H9 (cell line): ENCODE measurements at regions not wholly inside any gene's neighbourhood (a gene's known extent, or its start where the extent isn't known, plus 50 kb on each side); places are given as distances from the start of the nearest gene placed in this dataset.

ENCODE experiments used
- DNase-seq: peaks from one replicate; pipeline ENCODE4 v3.0.0-alpha.2; 2017
- H2AFZ ChIP-seq: one replicate; pipeline ENCODE4 v1.6.1; 2013; ENCODE audit warnings: mild to moderate bottlenecking, low read length, control low read depth, moderate library complexity
- H2AK5ac ChIP-seq: 2 replicates; pipeline ENCODE4 v1.6.1; 2013; ENCODE audit warnings: low read length, control low read depth, mixed read lengths; ENCODE audit not compliant: insufficient read length
- H2BK120ac ChIP-seq: one replicate; pipeline ENCODE4 v1.6.1; 2013; ENCODE audit warnings: low read depth, mild to moderate bottlenecking, low read length, control low read depth, inconsistent platforms; ENCODE audit not compliant: poor library complexity, severe bottlenecking
- H2BK12ac ChIP-seq: 2 replicates; pipeline ENCODE4 v1.6.1; 2013; ENCODE audit warnings: low read length, control low read depth, mixed read lengths, low read depth; ENCODE audit not compliant: insufficient read length
- H2BK15ac ChIP-seq: 2 replicates; pipeline ENCODE4 v1.6.1; 2013; ENCODE audit warnings: low read depth, low read length, control low read depth
- H2BK20ac ChIP-seq: one replicate; pipeline ENCODE4 v1.6.1; 2013; ENCODE audit warnings: low read depth, mild to moderate bottlenecking, low read length, control low read depth, inconsistent platforms; ENCODE audit not compliant: poor library complexity, severe bottlenecking
- H2BK5ac ChIP-seq: 2 replicates; pipeline ENCODE4 v1.6.1; 2013; ENCODE audit warnings: low read length, control low read depth, mixed read lengths; ENCODE audit not compliant: insufficient read length
- H3K14ac ChIP-seq: 2 replicates; pipeline ENCODE4 v1.6.1; 2013; ENCODE audit warnings: low read length, control low read depth; ENCODE audit not compliant: insufficient read depth
- H3K18ac ChIP-seq: 2 replicates; pipeline ENCODE4 v1.6.1; 2013; ENCODE audit warnings: low read depth, mild to moderate bottlenecking, mixed read lengths, low read length, control low read depth; ENCODE audit not compliant: insufficient read length
- H3K23ac ChIP-seq: 2 replicates; pipeline ENCODE4 v1.6.1; 2013; ENCODE audit warnings: low read length, control low read depth, mixed read lengths, low read depth; ENCODE audit not compliant: insufficient read length
- H3K23me2 ChIP-seq: 2 replicates; pipeline ENCODE4 v1.6.1; 2013; ENCODE audit warnings: low read depth, mild to moderate bottlenecking, mixed read lengths, low read length, control low read depth; ENCODE audit not compliant: insufficient read length, poor library complexity, severe bottlenecking
- H3K27ac ChIP-seq: 2 replicates; pipeline ENCODE4 v1.5.1; 2013; ENCODE audit warnings: low read length, control low read depth, mixed read lengths, low read depth; ENCODE audit not compliant: insufficient read length
- H3K27me3 ChIP-seq: 2 replicates; pipeline ENCODE4 v1.6.1; 2013; ENCODE audit warnings: low read length, control low read depth, inconsistent platforms; ENCODE audit not compliant: insufficient read depth
- H3K4ac ChIP-seq: 2 replicates; pipeline ENCODE4 v1.6.1; 2013; ENCODE audit warnings: low read depth, mild to moderate bottlenecking, control low read depth, inconsistent platforms, low read length, moderate library complexity
- H3K4me1 ChIP-seq: 2 replicates; pipeline ENCODE4 v1.6.1; 2013; ENCODE audit warnings: low read length, control low read depth, inconsistent platforms; ENCODE audit not compliant: insufficient read depth
- H3K4me2 ChIP-seq: 2 replicates; pipeline ENCODE4 v1.6.1; 2013; ENCODE audit warnings: low read length, control low read depth, mixed read lengths; ENCODE audit not compliant: insufficient read length, insufficient read depth
- H3K56ac ChIP-seq: 2 replicates; pipeline ENCODE4 v1.6.1; 2013; ENCODE audit warnings: low read depth, mild to moderate bottlenecking, mixed read lengths, low read length, control low read depth; ENCODE audit not compliant: insufficient read length
- H3K79me1 ChIP-seq: 2 replicates; pipeline ENCODE4 v1.6.1; 2013; ENCODE audit warnings: low read depth, mild to moderate bottlenecking, moderate library complexity, low read length, control low read depth, inconsistent platforms; ENCODE audit not compliant: insufficient read depth, poor library complexity, severe bottlenecking
- H3K79me2 ChIP-seq: 2 replicates; pipeline ENCODE4 v1.6.1; 2013; ENCODE audit warnings: low read length, control low read depth, inconsistent platforms; ENCODE audit not compliant: insufficient read depth
- H3K9ac ChIP-seq: 2 replicates; pipeline ENCODE4 v1.6.1; 2013; ENCODE audit warnings: low read length, control low read depth, mixed read lengths; ENCODE audit not compliant: insufficient read length; ENCODE audit errors: extremely low read depth
- H3K9me3 ChIP-seq: one replicate; pipeline ENCODE4 v1.6.1; 2013; ENCODE audit warnings: low read depth, low read length, inconsistent platforms; ENCODE audit not compliant: control insufficient read depth
- H3T11ph ChIP-seq: one replicate; pipeline ENCODE4 v1.6.1; 2013; ENCODE audit warnings: mild to moderate bottlenecking, low read length, control low read depth, inconsistent platforms
- H4K20me1 ChIP-seq: one replicate; pipeline ENCODE4 v1.6.1; 2013; ENCODE audit not compliant: control insufficient read depth, insufficient read length, insufficient read depth
- H4K5ac ChIP-seq: 2 replicates; pipeline ENCODE4 v1.6.1; 2013; ENCODE audit warnings: low read depth, mild to moderate bottlenecking, mixed read lengths, low read length, control low read depth; ENCODE audit not compliant: insufficient read length
- H4K8ac ChIP-seq: replicated peaks from 2 replicates; pipeline ENCODE4 v1.6.1; 2013; ENCODE audit warnings: low read length, control low read depth, mixed read lengths, low read depth; ENCODE audit not compliant: insufficient read length
- H4K91ac ChIP-seq: 2 replicates; pipeline ENCODE4 v1.6.1; 2013; ENCODE audit warnings: low read depth, mild to moderate bottlenecking, moderate library complexity, mixed read lengths, low read length, control low read depth; ENCODE audit not compliant: insufficient read length
- H3K27ac Mint-ChIP-seq, 3 experiments: 2 replicates in 2 of 3; 3 replicates in 1 of 3; pipeline ENCODE4 v1.8.0; 2020 to 2021; ENCODE audit warnings: mixed read lengths in 3 of 3, mild to moderate bottlenecking in 1 of 3, moderate library complexity in 1 of 3
- H3K27me3 Mint-ChIP-seq: 2 replicates; pipeline ENCODE4 v1.8.0; 2021; ENCODE audit warnings: low read depth, mild to moderate bottlenecking, moderate library complexity, mixed read lengths
- H3K36me3 Mint-ChIP-seq, 3 experiments: 2 replicates in 2 of 3; 3 replicates in 1 of 3; pipeline ENCODE4 v1.8.0; 2020 to 2021; ENCODE audit warnings: low read depth in 3 of 3, mixed read lengths in 3 of 3; ENCODE audit not compliant: insufficient read depth in 1 of 3
- H3K4me1 Mint-ChIP-seq, 2 experiments: 2 replicates each; pipeline ENCODE4 v1.8.0; 2020; ENCODE audit warnings: mixed read lengths in 2 of 2
- H3K4me3 Mint-ChIP-seq, 2 experiments: 2 replicates in 1 of 2; 3 replicates in 1 of 2; pipeline ENCODE4 v1.8.0; 2020 to 2021; ENCODE audit warnings: mild to moderate bottlenecking in 2 of 2, mixed read lengths in 2 of 2, moderate library complexity in 1 of 2
- H3K9me3 Mint-ChIP-seq, 2 experiments: 2 replicates in 1 of 2; 3 replicates in 1 of 2; pipeline ENCODE4 v1.8.0; 2020; ENCODE audit warnings: mild to moderate bottlenecking in 2 of 2, mixed read lengths in 2 of 2, moderate library complexity in 1 of 2
- CTCF ChIP-seq: fragments of 200-600 bp; sonication (generic); conservative IDR thresholded peaks from 3 replicates; pipeline ENCODE4 v1.8.0; 2021; ENCODE audit warnings: antibody characterized with exemption, mild to moderate bottlenecking

- H3K4me2 ChIP-seq: no peak overlapping the region
- no peak overlapping the region for H2AK5ac ChIP-seq
- no peaks in the 10 kb centered on the region for H3K27me3 ChIP-seq
- H4K8ac ChIP-seq: no peak overlapping the region
- no peak for DNase-seq
- no peak overlapping the region for H3K18ac ChIP-seq
- H3K14ac ChIP-seq: no peak overlapping the region
- H3K4ac ChIP-seq: no peak overlapping the region
- H3K56ac ChIP-seq: no peak overlapping the region
- no peak overlapping the region for H2BK12ac ChIP-seq
- Mint-ChIP-seq H3K4me3 (no peak overlapping the region), H3K36me3 (no peaks in the 10 kb centered on the region), H3K9me3 (no peaks in the 10 kb centered on the region), H3K27me3 (no peaks in the 10 kb centered on the region), H3K27ac (no peak overlapping the region), H3K4me1 (peaks cover 11 to 16% of the 10 kb centered on the region in 2 experiments)
- no peaks in the 10 kb centered on the region for H3K79me1 ChIP-seq
- H4K20me1 ChIP-seq: no peaks in the 10 kb centered on the region
- no peak overlapping the region for H2BK5ac ChIP-seq
- peaks cover 3% of the 10 kb centered on the region; the same call in 1 of the 2 replicates for H3K4me1 ChIP-seq
- no peak overlapping the region for H3T11ph ChIP-seq
- H2BK120ac ChIP-seq: no peak overlapping the region
- H3K9ac ChIP-seq: no peak overlapping the region
- H3K79me2 ChIP-seq: no peaks in the 10 kb centered on the region
- no peaks in the 10 kb centered on the region for H3K23me2 ChIP-seq
- no peaks in the 10 kb centered on the region for H3K9me3 ChIP-seq
- H3K27ac ChIP-seq: no peak overlapping the region
- H2AFZ ChIP-seq: no peak overlapping the region
- no peak overlapping the region for H3K23ac ChIP-seq
- no peak for TF ChIP-seq CTCF
- H2BK15ac ChIP-seq: no peak overlapping the region
- H4K5ac ChIP-seq: no peak overlapping the region
- no peak overlapping the region for H4K91ac ChIP-seq
- H2BK20ac ChIP-seq: no peak overlapping the region
Observed at GRCh38 chr14:34334329-34334728, 127.7 kb downstream of the SPTSSA start.
